Activated CD4-positive, alpha-beta T cell treated with anti-CD3 and anti-CD28 coated beads, Interleukin-2, Interleukin-6, amounts not matched to agents 100 ng/mL and 50 ng/mL, durations not matched to agents 16 hours and 8 hours (primary cell): ENCODE measurements at regions not wholly inside any gene's neighbourhood (a gene's known extent, or its start where the extent isn't known, plus 50 kb on each side); places are given as distances from the start of the nearest gene placed in this dataset.

Experiments used
- DNase-seq: peaks from one replicate; pipeline ENCODE4 v3.0.0-alpha.2; 2020

DNA sequence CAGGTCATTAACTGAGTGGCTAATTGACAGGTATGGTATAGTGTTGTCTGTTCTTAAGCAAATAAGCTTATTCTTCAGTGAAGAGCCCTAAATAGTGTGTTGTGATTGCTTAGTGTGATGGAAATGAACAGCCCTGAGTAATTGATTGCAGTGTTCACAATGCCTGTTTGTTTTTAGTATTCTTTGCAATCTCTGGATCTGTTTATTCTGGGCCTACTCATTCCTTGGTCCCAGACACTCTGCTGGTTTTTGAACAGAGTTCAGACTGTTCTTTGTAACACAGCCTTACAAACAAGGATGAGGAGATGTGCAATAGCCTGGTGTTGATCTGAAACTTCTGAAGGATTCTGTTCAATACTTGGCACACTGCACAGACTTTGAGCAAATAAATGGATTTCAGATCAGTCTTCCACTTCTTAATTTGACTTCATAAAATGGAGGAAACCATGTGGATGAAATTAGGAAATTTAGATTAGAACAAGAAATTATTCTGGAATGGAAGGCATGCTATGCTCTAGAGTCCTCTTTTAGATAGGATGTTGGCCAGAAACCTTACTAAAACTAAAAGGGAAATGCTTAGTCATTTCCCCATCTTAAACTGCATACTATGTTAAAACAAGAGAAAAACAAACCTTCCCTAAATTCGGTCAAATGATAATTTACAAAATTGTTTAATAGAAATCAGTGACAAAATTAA is 444.2 kb upstream of the SEMA3D start:
- DNase-seq: no peak

DNA sequence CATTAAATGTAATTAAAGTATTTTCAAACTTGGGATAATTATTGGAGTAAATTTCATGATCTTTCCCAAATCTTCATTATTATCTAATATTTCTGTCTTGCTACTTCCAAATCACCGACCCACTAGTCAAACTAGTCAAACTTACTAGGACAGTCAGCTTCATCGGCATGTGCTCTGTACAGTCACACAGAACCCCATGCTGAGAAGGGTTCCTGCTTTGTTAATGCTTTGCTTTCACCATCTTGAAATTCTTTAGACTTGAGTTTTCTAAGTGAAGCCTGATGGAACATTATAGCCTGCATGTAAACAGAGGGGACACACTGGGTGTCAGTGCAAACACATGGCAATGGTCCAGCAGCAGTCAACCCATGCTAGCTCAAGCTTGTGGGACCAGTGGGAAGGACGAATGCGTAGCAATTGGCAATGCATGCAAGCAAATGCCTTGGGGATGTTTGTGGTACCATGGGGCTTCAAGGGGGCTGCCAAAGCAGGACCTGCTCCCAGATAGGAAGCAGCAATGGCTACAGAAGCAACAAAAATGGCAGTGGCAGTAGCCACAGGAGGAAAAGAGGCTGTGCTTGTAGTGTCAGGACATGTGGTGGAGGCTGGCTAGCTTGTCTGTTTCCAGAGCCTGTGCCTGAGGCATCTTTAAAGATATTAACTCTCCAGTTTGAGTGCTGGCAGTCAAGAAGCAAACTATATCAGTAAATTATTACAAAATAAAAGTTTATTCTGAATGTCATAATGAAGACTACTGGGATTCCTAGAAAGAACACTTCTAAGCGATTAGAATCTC is 441.1 kb upstream of the SEMA3D start:
- DNase-seq: no peak

DNA sequence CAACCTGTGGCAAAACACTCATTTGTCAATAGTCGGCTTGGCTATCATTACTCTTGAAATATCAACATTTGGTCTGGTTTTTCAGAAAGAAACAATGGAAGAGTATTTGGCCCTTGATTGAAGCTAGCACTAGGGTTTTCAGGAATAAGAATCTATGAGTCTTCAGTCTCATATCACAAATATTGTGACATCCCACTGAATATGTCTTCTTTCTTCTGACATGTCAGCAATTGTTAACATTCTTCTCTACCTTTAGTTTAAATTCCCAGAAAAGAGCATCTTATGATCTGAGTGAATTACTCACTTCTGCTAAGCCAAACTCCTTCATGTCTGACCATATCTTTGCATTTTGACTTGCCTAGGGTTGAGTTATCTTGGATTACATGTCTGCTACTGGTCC is 435.2 kb upstream of the SEMA3D start:
- DNase-seq: no peak

DNA sequence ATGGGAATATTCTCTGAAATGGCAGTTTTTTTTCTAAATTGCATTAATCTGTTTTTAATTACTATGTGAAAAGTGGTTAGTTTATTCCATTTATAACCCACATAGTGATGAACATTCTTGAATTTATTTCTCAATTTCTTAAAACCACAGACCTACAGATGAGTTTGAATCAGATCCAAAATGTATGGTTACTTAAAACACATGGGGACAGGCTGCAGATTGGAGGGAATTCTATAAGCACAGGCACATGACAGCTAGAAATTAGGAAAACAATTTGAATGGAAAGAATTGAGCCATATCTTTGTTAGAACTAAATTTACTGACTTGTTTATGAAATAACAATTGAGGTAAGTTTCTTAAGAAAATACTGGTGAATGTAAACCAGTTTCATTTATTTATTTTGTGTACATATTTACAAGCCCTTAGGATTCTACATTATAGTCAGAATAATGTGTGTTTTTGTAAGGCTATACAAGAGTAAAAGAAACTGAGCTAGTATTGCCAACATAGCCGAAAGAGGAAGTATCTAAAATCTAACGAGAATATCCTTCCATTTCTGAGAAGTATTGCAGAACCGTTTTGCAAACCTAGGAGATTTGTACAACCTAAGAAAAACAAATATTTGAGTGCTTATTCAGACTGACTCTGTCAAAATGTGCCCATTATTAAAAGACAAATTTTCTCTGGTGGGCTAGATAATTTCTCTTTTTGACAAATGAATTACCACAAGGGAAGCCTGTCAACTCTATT is 434.3 kb upstream of the SEMA3D start:
- DNase-seq: no peak

DNA sequence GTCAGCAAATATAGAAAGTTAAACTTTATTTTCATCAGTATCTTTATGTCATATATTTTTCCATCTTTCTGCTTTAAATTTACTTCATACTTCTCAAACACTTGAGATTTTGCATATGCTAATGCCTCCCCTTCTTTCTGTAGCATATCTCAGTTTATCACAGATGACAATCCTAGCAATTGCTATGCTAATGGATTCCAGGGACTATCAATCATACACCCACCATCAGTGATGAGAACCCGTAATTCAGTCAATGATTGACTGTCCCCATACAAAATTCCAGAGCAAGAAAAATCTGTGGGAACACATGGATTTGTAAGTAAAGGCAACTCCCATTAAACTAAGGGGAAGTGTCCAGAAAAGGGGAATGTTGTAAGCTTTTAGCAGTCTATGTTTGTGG is 432.4 kb upstream of the SEMA3D start:
- no peak for DNase-seq

DNA sequence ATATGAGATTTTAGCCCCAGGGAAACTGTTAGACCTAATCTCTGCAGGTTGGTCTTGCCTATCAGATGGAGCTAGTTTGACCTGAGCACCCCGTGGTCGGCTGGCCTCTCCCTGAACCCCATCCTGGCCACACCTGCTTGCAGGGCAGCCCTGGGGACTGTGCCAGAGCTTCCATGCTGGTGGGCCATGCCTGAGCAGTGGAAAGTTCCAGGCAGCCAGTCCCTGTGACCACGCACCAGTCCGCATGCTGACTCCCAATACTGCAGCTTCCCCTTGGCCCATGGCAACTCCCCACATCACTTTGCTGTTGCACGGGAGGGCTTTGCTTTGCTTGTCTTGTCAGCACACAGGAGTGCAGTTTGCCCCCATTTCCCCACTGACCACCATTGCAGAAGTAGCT is 427.8 kb upstream of the SEMA3D start:
- DNase-seq: no peak

DNA sequence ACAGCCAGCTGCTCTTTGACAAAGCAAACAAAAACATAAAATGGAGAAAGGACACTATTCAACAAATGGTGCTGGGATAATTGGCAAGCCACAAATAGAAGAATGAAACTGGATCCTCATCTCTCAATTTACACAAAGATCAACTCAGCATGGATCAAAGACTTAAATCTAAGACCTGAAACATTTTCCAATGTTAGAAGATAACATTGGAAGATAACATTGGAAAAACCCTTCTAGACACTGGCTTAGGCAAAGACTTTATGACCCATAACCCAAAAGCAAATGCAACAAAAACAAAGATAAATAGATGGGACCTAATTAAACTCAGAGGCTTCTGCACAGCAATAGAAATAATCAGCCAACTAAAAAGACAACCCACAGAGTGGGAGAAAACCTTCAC is 425.7 kb upstream of the SEMA3D start:
- no peak for DNase-seq

DNA sequence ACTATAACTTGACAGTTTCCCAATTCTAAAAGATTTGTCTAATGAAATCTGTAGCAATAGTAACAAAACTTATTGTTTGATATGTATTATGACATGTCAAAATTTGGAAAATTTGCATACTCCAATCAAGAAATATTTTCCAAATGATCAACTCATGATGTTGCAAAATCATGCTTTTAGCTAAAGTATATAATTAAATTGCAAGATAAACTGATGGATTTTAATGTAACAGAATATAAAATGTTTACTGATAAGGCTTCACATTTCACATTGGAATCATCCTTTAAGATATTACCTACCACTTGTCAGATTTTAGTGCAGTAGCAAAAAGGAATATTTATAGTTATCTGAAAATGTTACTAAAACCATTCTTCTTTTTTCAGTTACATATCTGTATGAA is 421.9 kb upstream of the SEMA3D start:
- no peak for DNase-seq

DNA sequence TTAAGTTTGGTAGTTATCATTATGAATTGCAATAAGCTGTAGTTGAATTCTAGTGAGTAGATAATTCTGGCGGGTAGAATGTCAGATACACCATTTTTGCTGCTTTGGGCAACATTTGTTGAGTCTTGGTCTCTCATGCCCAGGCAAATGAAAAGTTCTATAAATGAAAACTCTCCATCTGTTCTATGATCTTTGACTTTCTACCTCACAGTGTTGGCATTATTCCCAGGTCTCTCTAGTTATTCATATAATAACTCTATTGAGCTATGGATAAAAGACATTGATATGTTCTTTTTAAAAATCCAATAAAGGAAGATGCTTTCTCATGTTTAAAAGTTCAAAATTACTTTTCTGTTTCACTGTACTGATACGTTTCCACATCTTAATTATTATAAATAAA is 415.3 kb upstream of the SEMA3D start:
- no peak for DNase-seq

DNA sequence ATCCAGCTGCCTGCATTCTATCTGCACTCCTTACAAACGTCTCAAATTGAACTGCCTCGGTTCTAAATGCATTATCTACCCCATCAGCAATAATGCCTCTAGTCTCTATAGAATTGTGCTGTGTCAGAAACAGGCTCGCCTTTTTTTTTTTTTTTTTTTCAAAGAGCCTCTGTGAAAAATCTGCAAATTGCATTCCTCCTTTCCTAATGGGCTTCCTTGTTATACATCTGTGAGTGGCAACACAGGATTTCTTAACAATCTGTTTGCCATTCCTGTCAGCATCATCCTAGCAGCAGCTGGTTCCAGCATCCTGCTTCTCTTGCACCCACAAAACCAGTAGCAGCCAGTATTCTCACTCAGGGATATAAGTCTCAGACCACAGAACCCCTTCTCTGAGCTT is 413.5 kb upstream of the SEMA3D start:
- DNase-seq: no peak

DNA sequence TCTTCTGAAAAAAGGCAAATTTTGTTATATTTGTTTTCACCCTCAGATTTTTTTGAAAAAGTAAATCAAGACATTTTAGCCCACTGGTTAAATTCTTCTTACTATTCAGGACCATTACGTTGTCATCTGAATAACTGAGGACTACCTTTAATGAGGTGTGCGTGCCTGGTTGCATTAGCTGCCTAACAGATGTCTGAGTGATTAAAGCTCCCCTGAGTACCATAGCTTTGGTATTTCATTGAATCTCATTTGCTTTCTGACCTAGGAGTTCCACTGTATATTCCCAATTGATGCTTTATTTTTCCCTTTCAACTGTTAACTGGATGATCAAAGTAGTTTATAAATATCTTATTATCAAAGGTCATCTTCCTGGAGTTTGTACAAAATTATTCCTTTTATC is 410.0 kb upstream of the SEMA3D start:
- DNase-seq: no peak

DNA sequence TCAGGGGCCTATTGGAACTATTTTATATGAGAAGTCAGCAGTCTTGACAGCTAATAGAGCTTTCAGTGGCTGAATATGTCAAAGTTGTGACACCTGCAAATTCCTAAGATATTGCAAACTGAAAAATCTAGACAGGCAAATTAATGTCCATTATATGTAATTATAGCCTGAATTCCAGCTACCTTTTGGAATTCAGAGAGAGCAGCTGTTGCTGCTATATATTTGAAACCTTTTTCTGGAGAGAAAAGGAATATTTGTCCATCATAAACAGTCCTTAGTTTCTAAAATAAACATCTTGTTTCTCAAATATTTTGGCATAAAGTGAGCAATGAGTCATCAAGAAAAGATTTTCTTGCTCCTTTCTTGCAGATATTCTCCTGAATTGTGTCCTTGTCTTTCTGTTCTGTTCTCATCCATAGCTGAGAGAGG is 408.9 kb upstream of the SEMA3D start:
- no peak for DNase-seq

DNA sequence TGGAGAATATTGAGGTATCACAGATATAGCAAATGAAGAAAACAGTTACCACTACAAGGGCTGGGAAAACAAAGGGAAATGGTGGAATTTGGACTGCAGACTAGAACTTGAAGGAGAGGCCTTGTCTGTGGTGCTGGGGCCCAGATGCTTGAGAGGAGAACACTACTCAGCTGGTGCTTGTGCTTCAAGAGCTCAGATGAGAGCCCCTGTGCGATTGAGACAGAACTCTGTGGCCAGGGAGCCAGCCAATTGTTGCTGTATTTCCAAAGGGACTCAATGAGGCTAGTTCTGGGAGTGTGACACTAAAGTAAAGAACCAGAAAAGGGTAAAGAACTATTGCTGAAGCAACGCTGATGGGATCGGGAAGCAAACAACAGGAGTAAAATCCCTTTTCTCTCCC is 406.5 kb upstream of the SEMA3D start:
- no peak for DNase-seq

DNA sequence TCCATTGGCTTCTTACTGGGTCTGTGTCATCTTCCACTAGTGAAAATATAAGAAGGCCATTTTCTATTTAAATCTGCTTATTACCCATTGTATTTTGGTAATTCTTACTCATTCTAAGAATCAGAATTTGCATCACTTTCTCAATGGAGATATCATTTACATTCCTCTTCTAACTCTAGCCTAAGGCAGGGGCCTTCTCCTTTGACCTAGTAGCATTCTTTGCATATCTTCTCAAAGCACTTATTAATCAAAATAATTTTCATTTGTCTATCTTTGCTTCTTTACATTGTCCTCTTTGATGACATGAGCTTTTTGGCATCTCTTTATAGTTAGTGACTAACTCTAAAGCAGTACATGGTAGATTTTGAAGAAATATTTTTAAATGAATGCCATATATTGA is 400.9 kb upstream of the SEMA3D start:
- DNase-seq: no peak

DNA sequence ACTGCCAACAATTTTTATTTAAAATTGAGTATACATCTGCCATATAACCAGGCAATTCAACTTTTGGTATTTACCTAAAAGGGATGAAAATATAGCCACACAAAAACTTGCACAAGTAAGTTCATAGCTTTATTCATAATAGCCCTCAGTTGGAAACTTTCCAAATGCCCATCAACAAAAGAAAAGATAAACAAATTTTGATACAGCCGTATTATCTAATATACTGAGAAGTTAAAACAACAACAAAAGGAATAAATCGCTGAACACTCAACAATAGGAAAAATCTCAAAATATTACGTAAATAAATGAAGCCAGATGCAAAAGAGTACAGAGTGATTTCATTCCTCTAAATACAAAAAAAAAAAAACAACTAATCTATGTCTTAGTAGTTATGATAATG is 399.2 kb upstream of the SEMA3D start:
- no peak for DNase-seq

DNA sequence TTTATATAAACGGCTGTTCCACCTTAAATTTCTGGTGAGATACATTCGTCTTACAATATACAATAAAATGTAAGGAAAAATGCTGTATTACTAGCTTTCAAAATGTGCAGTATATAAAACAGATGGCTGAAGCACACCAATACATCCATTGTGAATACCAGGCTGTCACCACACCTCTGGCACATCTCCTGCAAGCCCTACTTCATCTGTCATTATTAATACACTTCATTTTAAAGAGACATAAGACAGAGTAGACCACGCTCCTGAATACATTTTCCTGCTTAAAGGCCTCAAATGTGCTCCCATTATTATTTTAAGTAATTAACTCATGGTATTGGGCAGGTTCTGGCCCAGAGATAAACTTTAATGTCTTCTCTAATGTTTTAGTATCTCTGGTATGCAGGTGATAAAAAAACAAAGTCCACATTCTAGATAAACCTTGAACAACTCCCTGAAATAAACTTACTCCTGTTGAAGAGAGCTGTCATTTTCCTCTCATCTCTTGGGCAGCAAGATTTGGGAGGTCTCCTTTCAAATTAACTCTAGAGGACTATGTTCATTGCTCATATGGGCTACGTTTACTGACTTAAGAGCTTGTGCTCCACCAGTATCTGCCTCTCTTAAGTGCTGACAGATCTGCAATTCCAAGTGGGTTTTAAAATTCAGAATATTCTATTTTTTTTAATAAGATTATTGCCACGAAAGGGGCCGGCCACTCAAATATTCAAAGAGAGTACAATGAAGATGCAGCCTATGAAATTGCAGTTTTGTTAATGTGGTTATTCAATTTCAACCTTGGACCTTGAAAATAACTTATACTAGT is 396.5 kb upstream of the SEMA3D start:
- no peak for DNase-seq

DNA sequence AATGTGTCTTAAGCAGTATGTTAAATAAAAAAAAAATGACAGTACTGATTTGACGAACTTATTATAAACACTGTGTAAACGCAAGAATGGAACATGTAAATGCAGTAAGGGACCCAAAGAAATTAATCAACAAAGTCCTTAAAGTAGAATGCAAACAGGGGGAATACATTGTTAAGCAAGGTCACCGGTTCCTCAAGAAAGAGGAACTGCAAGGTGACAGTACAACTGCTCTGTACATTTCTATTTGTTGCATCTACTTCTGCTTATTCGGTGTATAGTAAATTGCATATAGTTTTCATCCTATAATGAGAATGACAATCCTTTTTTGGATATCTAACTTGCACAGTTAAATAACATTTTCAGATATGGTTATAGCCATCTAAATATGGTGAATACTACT is 387.0 kb upstream of the SEMA3D start:
- DNase-seq: no peak

DNA sequence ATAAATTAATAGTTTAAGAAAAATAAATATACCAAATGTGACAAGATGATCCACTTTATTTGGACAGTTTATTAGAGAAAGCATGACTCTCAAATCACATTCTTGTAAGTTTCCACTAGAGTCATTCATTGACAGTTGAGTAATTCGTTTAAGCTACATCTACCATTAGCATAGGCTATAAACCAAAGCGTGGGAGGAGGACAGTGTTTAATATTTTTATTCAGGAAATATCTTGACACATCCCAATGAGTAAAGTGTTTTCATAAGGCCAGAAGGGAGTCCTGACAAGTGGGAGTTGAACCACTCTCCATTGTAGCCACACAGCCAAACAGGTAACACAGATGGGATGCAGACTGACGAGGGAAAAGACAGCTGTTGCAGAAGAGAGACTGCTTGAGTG is 386.5 kb upstream of the SEMA3D start:
- no peak for DNase-seq

DNA sequence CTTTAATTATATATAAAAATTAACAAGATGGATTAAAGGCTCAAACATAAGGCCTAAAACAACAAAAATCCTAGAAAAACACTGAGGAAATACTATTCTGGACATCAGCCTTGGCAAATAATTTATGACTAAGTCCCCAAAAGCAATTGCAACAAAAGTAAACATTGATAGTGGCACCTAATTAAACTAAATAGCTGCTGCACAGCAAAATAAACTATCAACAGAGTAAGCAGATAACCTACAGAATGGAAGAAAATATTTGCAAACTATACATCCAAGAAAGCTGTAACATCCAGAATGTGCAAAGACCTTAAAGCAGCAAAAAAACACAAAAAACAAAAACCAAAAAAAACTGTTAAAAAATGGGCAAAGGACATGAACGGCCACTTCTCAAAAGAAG is 384.0 kb upstream of the SEMA3D start:
- no peak for DNase-seq

DNA sequence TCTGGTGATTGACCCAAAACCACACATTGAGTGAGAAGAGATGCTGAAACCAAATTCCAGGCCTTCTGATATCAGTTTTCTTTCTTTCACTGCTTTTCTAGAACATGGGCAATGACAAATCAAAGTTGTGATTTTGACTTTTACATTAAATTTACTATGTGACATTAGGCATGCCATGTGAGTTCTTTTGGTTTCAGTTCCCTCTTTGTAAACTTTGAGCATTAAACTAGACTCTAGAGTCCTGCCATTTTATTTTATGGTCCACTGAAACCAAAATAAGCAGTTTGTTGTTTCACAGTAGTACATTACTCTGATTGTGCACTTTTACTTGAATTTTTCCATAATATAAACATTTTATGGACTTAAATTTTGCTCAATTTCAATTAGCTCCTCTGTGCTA is 381.1 kb upstream of the SEMA3D start:
- DNase-seq: no peak

DNA sequence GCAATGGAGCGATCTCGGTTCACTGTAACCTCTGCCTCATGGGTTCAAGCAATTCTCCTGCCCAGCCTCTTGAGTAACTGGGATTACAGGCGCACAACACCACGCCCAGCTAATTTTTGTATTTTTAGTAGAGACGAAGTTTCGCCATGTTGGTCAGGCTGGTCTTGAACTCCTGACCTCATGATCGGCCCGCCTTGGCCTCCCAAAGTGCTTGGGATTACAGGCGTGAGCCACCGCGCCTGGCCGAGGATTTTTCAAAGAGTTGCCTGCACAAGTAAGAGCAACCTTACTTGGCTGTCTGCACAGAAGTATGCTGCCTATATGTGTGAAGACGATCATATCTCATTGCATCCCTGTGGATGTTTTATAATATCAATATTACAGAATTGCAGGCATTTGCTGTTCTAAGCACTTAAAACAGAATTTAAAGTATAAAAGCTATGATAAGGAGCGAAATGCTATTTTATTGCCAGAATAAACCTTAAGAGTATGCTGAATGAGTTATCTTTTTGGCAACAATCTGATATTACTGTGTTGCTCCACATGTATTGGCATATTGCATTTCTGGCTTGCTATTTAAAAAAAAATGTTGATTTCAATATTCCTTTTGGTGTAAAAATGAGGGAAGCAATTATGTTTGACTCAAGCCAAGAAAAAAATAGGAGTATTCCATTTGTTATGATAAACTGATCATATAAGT is 379.4 kb upstream of the SEMA3D start:
- DNase-seq: no peak

DNA sequence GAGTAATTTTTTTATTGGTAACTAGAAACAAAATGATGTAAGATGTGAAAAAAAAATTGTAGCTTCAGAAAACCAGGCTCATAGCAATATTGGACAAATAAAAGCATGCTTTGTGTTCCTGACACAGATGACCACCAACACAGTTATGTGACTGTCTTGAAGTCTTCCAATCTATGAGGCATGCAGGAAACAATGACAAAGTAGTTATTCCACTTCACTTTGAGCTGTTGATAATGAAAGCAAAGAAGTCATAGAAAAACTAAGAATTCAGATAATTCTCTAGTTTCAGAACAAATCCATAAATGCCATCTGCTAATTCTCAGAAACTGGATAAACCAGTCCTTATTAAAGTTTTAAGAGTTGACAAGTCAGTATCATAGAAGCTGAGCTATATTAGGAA is 378.4 kb upstream of the SEMA3D start:
- DNase-seq: no peak

DNA sequence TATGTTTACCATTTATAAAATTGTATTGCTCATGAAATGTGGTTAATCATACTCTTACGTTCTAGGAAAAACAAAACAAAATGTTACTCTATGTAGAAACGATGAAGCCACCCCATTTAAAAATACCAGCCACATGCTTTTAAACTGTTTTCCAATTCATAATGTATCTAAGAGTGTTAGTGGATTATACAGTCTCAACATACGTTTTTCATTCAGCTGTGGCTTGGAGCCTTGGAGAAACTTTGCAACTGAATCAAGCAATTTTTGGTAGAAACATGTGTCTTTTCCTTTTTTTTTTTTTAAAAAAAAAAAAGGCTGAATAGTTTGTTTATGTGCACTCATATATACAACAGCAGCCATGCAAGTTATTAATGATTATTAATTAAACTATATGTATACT is 378.0 kb upstream of the SEMA3D start:
- DNase-seq: no peak
